HCT116 (cell line): ENCODE measurements at regions not wholly inside any gene's neighbourhood (a gene's known extent, or its start where the extent isn't known, plus 50 kb on each side); places are given as distances from the start of the nearest gene placed in this dataset.

Source experiments
- CEBPB ChIP-seq: IDR thresholded peaks from 2 replicates; pipeline ENCODE4 v1.6.1; 2012; ENCODE audit warnings: low read depth
- EZH2 ChIP-seq: fragments of 200-600 bp; sonication (generic); IDR thresholded peaks from 2 replicates; pipeline ENCODE4 v1.6.1; 2017; ENCODE audit warnings: antibody characterized with exemption, mixed run types
- EZH2phosphoT487 ChIP-seq: fragments of 200-600 bp; IDR thresholded peaks from 2 replicates; pipeline ENCODE4 v1.6.1; 2018; ENCODE audit warnings: antibody characterized with exemption, borderline replicate concordance
- JUND ChIP-seq: IDR thresholded peaks from 2 replicates; pipeline ENCODE4 v1.6.1; 2012
- POLR2A ChIP-seq: IDR thresholded peaks from 2 replicates; pipeline ENCODE4 v1.7.0; 2011; ENCODE audit warnings: borderline replicate concordance; ENCODE audit not compliant: insufficient read depth, insufficient read length; ENCODE audit errors: extremely low read depth
- POLR2AphosphoS5 ChIP-seq: IDR thresholded peaks from 2 replicates; pipeline ENCODE4 v1.6.1; 2011; ENCODE audit warnings: mild to moderate bottlenecking, low read depth, low read length, moderate library complexity
- RAD21 ChIP-seq: IDR thresholded peaks from 2 replicates; pipeline ENCODE4 v1.6.1; 2012; ENCODE audit warnings: low read depth, mild to moderate bottlenecking
- SIN3A ChIP-seq: IDR thresholded peaks from 2 replicates; pipeline ENCODE4 v1.6.1; 2012; ENCODE audit warnings: low read depth
- TCF7L2 ChIP-seq: IDR thresholded peaks from 2 replicates; pipeline ENCODE4 v1.7.0; 2011; ENCODE audit warnings: borderline replicate concordance, inconsistent platforms; ENCODE audit not compliant: insufficient read depth, insufficient read length; ENCODE audit errors: extremely low read depth
- ZFX ChIP-seq: fragments of 450-650 bp; IDR thresholded peaks from 2 replicates; pipeline ENCODE4 v1.6.1; 2017
- ZNF274 ChIP-seq: fragments of 200-500 bp; sonication (Bioruptor generic); IDR thresholded peaks from 2 replicates; pipeline ENCODE4 v1.6.1; 2014; ENCODE audit warnings: mild to moderate bottlenecking, low read depth, low read length, inconsistent platforms
- TF ChIP-seq, protein P1 (sequence below), 3 experiments: fragments of 200-600 bp in 1 of 3; sonication (generic) in 1 of 3; IDR thresholded peaks in 2 of 3; conservative IDR thresholded peaks in 1 of 3; 2 replicates each; pipeline ENCODE4 v1.5.1; 2012 to 2017; ENCODE audit warnings: low read depth in 2 of 3, low read length in 2 of 3, antibody characterized with exemption in 1 of 3, borderline replicate concordance in 1 of 3, control low read depth in 1 of 3, mild to moderate bottlenecking in 1 of 3, mixed read lengths in 1 of 3, mixed run types in 1 of 3, moderate library complexity in 1 of 3; ENCODE audit not compliant: insufficient read depth in 1 of 3
- TF ChIP-seq, protein P2 (sequence below): IDR thresholded peaks from 2 replicates; pipeline ENCODE4 v1.6.1; 2011; ENCODE audit warnings: mild to moderate bottlenecking, low read length, moderate library complexity; ENCODE audit not compliant: insufficient replicate concordance; ENCODE audit errors: extremely low read depth

DNA sequence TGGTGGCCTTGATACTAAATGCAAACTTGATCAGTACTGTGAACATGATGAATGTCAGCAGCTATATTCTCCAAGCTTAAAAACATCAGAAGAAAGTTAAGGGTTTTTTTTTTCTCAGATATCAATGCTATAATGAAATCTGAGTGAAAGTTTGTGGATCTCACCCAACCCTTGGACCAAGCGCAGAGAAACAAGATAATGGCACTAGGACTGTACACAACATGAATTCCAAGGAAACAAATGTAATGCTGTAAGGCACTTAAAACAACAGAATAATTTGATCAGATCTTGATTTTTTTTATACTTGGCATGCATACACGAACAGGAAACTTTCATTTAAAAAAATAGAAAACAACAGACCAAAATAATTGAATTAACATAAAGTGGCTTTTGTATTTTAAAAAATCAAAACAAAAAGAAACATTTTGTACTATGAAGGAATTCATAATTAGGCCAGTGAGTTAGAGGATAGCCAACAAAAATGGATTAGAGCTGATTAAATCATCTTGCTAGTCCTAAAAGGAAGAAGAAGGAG is 1154.0 kb upstream of the EYS start:
- TF ChIP-seq, protein P1, sequence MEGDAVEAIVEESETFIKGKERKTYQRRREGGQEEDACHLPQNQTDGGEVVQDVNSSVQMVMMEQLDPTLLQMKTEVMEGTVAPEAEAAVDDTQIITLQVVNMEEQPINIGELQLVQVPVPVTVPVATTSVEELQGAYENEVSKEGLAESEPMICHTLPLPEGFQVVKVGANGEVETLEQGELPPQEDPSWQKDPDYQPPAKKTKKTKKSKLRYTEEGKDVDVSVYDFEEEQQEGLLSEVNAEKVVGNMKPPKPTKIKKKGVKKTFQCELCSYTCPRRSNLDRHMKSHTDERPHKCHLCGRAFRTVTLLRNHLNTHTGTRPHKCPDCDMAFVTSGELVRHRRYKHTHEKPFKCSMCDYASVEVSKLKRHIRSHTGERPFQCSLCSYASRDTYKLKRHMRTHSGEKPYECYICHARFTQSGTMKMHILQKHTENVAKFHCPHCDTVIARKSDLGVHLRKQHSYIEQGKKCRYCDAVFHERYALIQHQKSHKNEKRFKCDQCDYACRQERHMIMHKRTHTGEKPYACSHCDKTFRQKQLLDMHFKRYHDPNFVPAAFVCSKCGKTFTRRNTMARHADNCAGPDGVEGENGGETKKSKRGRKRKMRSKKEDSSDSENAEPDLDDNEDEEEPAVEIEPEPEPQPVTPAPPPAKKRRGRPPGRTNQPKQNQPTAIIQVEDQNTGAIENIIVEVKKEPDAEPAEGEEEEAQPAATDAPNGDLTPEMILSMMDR (IDR thresholded peaks at IDR 0.05 in 2 of 3, conservative IDR thresholded peaks at IDR 0.05 in 1 of 3; ENCODE audit: borderline replicate concordance in 1 of 3, insufficient read depth in 1 of 3, low read depth in 2 of 3, low read length in 2 of 3), result no peak
- TF ChIP-seq POLR2A (no peak), EZH2 (no peak), POLR2AphosphoS5 (no peak), RAD21 (no peak), ZNF274 (no peak), CEBPB (no peak), JUND (no peak), SIN3A (no peak), EZH2phosphoT487 (no peak), TCF7L2 (no peak), ZFX (no peak)
- TF ChIP-seq, protein P2, sequence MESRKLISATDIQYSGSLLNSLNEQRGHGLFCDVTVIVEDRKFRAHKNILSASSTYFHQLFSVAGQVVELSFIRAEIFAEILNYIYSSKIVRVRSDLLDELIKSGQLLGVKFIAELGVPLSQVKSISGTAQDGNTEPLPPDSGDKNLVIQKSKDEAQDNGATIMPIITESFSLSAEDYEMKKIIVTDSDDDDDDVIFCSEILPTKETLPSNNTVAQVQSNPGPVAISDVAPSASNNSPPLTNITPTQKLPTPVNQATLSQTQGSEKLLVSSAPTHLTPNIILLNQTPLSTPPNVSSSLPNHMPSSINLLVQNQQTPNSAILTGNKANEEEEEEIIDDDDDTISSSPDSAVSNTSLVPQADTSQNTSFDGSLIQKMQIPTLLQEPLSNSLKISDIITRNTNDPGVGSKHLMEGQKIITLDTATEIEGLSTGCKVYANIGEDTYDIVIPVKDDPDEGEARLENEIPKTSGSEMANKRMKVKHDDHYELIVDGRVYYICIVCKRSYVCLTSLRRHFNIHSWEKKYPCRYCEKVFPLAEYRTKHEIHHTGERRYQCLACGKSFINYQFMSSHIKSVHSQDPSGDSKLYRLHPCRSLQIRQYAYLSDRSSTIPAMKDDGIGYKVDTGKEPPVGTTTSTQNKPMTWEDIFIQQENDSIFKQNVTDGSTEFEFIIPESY, result no peak
